Spleen (tissue), 11 donors: ENCODE measurements at regions not wholly inside any gene's neighbourhood (a gene's known extent, or its start where the extent isn't known, plus 50 kb on each side); places are given as distances from the start of the nearest gene placed in this dataset.

ENCODE experiments used
- DNase-seq: peaks from one replicate; pipeline ENCODE4 v3.0.0-alpha.2; 2020
- H3K27ac ChIP-seq, 8 donors: fragments of 200-600 bp; sonication (generic) in 7 of 8; 1 replicate in 4 of 8; 2 replicates in 4 of 8; pipeline versions ENCODE4 v1.5.0 to v1.8.0; 2016 to 2021; ENCODE audit warnings: inconsistent platforms in 4 of 8, mild to moderate bottlenecking in 4 of 8, moderate library complexity in 1 of 8
- H3K27me3 ChIP-seq, 7 donors: fragments of 200-600 bp; sonication (generic) in 6 of 7; replicated peaks in 1 of 7; 1 replicate in 4 of 7; 2 replicates in 3 of 7; pipeline versions ENCODE4 v1.5.0 to v1.8.0; 2016 to 2021; ENCODE audit warnings: inconsistent platforms in 3 of 7, mild to moderate bottlenecking in 1 of 7
- H3K36me3 ChIP-seq, 6 donors: fragments of 200-600 bp; sonication (generic) in 5 of 6; 1 replicate in 4 of 6; 2 replicates in 2 of 6; pipeline versions ENCODE4 v1.5.0 to v1.8.0; 2016 to 2021; ENCODE audit warnings: inconsistent platforms in 2 of 6
- H3K4me1 ChIP-seq, 6 donors: fragments of 200-600 bp; sonication (generic) in 5 of 6; 1 replicate in 3 of 6; 2 replicates in 3 of 6; pipeline versions ENCODE4 v1.5.0 to v1.8.0; 2016 to 2021; ENCODE audit warnings: inconsistent platforms in 3 of 6
- H3K4me3 ChIP-seq, 8 donors: fragments of 200-600 bp; sonication (generic) in 7 of 8; 1 replicate in 4 of 8; 2 replicates in 4 of 8; pipeline versions ENCODE4 v1.5.0 to v1.8.0; 2016 to 2021; ENCODE audit warnings: inconsistent platforms in 4 of 8, mild to moderate bottlenecking in 4 of 8, moderate library complexity in 2 of 8
- H3K9me3 ChIP-seq, 8 donors: fragments of 200-600 bp; sonication (generic) in 7 of 8; 1 replicate in 4 of 8; 2 replicates in 4 of 8; pipeline versions ENCODE4 v1.5.0 to v1.8.0; 2016 to 2021; ENCODE audit warnings: inconsistent platforms in 4 of 8
- POLR2A ChIP-seq, 3 donors: fragments of 450-650 bp; IDR thresholded peaks; one replicate each; pipeline ENCODE4 v1.5.1; 2017; ENCODE audit warnings: antibody characterized with exemption in 3 of 3, mild to moderate bottlenecking in 1 of 3
- POLR2AphosphoS5 ChIP-seq, 3 donors: sonication (generic); formaldehyde crosslinking; IDR thresholded peaks; one replicate each; pipeline ENCODE4 v1.5.1; 2017; ENCODE audit warnings: antibody characterized with exemption in 3 of 3
- WGBS, 5 donors: extraction: QIAGEN DNeasy Blood & Tissue Kit in 3 of 5; methylation state at CpG; one replicate each; pipeline versions ENCODE4 v1.1.5 to v1.1.7; 2013 to 2018; 5-methylcytosine and 5-hydroxymethylcytosine counted together
- intact Hi-C: fragments of 100-400 bp; cut with DNase I; formaldehyde crosslinking; loops from one replicate; pipeline ENCODE4 v1.15.0; 2023; ENCODE audit warnings: low total_unique reads
- TF ChIP-seq, protein P1 (sequence below), 11 experiments: fragments of 200-600 bp in 7 of 11; fragments of 450-650 bp in 4 of 11; sonication (generic) in 4 of 11; IDR thresholded peaks in 8 of 11; conservative IDR thresholded peaks in 3 of 11; 1 replicate in 7 of 11; 2 replicates in 4 of 11; pipeline versions ENCODE4 v1.4.0 to v1.8.0; 2016 to 2021; ENCODE audit warnings: antibody characterized with exemption in 11 of 11, inconsistent platforms in 4 of 11, mild to moderate bottlenecking in 1 of 11
- donor health status: healthy with polysubstance abuse.
- donor health status: DM: no; HTN: no; CAD: no; lungs with moderate emphysema.
- donor health status: DM: no; HTN: no; CAD: no.
- donor health status: Bipolar disorder and iron deficiency.
- donor health status: healthy.
- donor health status: DM: no; HTN: no; CAD: no.
- donor health status: DM: yes; HTN: yes; CAD: no.

DNA sequence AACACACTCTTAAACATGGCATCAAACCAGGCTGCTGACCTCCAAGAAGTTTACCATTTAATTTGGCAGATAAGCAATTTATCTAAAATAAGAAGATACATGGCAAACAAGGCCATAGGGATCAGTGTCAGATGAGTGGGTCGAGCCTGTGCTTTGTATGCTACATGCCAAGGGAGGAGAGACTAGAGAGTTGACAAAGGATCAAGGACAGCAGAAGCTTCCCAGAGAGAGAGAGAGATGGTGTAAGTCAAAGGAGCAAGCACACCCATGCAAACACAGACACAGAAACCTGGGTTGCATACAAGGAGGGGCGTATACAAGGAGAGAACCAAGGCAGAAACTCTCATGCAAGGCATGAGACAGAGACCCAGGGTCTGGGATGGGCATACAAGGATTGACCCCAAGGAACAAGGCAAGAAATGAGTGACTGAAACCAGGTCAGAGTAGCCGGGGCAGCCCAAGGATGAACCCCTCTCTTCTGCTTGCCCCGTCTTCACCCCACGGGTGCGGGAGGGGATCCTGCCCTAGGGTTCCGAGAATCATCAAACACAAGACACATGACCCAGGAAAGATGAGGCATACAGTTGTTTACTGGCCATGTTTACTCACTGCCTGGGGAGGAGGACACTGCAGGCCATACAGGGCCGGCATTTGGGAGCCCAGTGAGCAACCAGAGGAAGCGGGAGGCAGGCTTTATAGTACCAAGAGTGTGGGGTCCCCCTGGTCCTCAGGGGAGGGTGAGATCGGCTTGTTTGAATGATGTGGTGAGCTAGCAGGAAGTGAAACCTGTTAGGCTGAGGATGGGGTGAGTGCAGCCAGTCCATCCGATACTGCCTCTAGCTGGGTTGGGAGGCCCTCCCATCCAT lies 529.2 kb upstream of the ID2 start:
- H3K36me3 ChIP-seq, result no peaks in the 10 kb centered on the region
- H3K27ac ChIP-seq, result no peak overlapping the region
- H3K4me3 ChIP-seq, result no peak overlapping the region
- 77 to 79% (median 77%) methylated on average over 11 of the region's 11 CpGs for WGBS, 5 donors
- H3K27me3 ChIP-seq, result peaks cover 0 to 8% (median 0%) of the 10 kb centered on the region in 7 donors
- TF ChIP-seq POLR2AphosphoS5 (IDR thresholded peaks at IDR 0.05) (no peak), POLR2A (IDR thresholded peaks at IDR 0.05) (no peak)
- TF ChIP-seq, protein P1, sequence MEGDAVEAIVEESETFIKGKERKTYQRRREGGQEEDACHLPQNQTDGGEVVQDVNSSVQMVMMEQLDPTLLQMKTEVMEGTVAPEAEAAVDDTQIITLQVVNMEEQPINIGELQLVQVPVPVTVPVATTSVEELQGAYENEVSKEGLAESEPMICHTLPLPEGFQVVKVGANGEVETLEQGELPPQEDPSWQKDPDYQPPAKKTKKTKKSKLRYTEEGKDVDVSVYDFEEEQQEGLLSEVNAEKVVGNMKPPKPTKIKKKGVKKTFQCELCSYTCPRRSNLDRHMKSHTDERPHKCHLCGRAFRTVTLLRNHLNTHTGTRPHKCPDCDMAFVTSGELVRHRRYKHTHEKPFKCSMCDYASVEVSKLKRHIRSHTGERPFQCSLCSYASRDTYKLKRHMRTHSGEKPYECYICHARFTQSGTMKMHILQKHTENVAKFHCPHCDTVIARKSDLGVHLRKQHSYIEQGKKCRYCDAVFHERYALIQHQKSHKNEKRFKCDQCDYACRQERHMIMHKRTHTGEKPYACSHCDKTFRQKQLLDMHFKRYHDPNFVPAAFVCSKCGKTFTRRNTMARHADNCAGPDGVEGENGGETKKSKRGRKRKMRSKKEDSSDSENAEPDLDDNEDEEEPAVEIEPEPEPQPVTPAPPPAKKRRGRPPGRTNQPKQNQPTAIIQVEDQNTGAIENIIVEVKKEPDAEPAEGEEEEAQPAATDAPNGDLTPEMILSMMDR (IDR thresholded peaks at IDR 0.05 in 8 of 11, conservative IDR thresholded peaks at IDR 0.05 in 3 of 11), result no peak
- peaks cover 0 to 17% (median 5%) of the 10 kb centered on the region in 6 donors for H3K4me1 ChIP-seq
- no peak for DNase-seq
- H3K9me3 ChIP-seq, result peaks cover 0 to 6% (median 0%) of the 10 kb centered on the region in 8 donors
- intact Hi-C loops, result no loop called here

DNA sequence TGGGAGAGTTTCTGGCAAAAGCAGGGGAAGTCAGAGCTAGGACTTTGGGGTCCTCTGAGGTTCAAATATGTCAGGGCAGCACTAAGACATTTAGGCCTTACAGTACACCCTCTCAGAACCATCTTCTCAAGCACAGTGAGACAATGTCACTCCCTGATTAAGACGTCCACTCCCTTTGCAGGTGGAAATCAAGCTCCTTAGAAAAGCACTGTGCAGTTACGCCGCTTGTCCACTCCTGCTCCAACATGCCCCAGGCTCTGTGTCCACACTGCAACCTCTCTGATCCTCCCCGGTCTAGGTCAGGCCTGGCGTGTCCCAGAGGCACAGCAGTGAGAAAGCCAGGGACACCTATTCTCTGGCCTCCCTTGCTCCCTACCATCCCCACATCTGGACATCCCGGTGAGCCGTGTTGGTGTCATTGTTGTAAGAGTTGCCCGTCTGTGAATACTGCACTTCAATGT lies 528.6 kb upstream of the ID2 start:
- Histone ChIP-seq H3K4me1 (peaks cover 0 to 17% (median 5%) of the 10 kb centered on the region in 6 donors), H3K36me3 (no peaks in the 10 kb centered on the region), H3K9me3 (peaks cover 0 to 6% (median 0%) of the 10 kb centered on the region in 8 donors), H3K27me3 (peaks cover 0 to 8% (median 0%) of the 10 kb centered on the region in 7 donors), H3K27ac (no peak overlapping the region), H3K4me3 (no peak overlapping the region)
- TF ChIP-seq POLR2A (IDR thresholded peaks at IDR 0.05), result no peak
- TF ChIP-seq, protein P1 (IDR thresholded peaks at IDR 0.05 in 8 of 11, conservative IDR thresholded peaks at IDR 0.05 in 3 of 11), result no peak
- TF ChIP-seq POLR2AphosphoS5 (IDR thresholded peaks at IDR 0.05), result no peak
- intact Hi-C loops, result no loop called here
- no peak for DNase-seq
- WGBS, 5 donors, result 94 to 98% (median 96%) methylated on average over 8 of the region's 8 CpGs

DNA sequence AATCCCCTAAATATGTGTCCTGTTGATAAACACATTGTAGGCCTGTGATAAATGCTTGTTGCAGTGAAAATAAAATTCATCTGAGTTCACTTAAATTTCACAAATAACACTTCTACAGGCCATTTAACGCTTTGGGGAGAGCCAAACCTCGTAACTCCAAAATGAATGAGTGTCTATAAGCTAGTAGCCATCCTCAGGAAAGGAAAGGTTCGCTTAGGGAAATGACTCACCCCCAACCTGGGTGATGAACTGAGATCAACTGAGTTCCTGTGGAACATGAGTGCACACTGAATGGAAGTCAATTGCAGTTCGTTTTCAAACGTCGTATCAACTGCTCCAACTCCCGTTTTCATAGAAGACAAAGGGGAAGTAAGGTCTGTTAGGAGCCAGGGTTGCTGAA lies 527.6 kb upstream of the ID2 start:
- intact Hi-C loops, result no loop called here
- H3K27ac ChIP-seq, result no peak overlapping the region
- no peaks in the 10 kb centered on the region for H3K36me3 ChIP-seq
- no peak for DNase-seq
- TF ChIP-seq POLR2A (IDR thresholded peaks at IDR 0.05) (no peak), POLR2AphosphoS5 (IDR thresholded peaks at IDR 0.05) (no peak)
- TF ChIP-seq, protein P1 (IDR thresholded peaks at IDR 0.05 in 8 of 11, conservative IDR thresholded peaks at IDR 0.05 in 3 of 11), result no peak
- H3K4me3 ChIP-seq, result no peak overlapping the region
- H3K27me3 ChIP-seq, result peaks cover 0 to 4% (median 0%) of the 10 kb centered on the region in 7 donors
- H3K4me1 ChIP-seq, result peaks cover 0 to 17% (median 5%) of the 10 kb centered on the region in 6 donors
- peaks cover 0 to 6% (median 0%) of the 10 kb centered on the region in 8 donors for H3K9me3 ChIP-seq
- WGBS, 5 donors, result 66 to 84% (median 74%) methylated on average over 7 of the region's 7 CpGs

DNA sequence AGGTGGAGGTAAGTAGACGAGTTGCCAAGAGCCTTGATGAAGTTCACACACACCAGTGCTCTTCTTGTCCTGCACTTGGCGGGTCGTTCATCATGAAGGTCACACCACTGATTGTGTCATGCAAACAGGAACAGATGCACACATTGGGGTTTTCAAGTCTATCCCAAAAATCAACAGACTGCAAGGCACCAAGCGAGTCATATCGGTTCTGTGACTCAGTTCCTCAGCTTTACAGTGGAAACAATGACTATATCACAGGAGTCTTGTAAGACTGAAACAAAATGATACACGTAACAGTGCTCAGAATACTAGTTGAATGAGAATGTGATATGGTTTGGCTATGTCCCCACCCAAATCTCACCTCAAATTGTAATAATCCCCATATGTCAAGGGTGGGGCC lies 526.9 kb upstream of the ID2 start:
- peaks cover 0 to 17% (median 5%) of the 10 kb centered on the region in 6 donors for H3K4me1 ChIP-seq
- no peak for TF ChIP-seq POLR2AphosphoS5 (IDR thresholded peaks at IDR 0.05)
- TF ChIP-seq POLR2A (IDR thresholded peaks at IDR 0.05), result no peak
- TF ChIP-seq, protein P1 (IDR thresholded peaks at IDR 0.05 in 8 of 11, conservative IDR thresholded peaks at IDR 0.05 in 3 of 11), result no peak
- DNase-seq, result no peak
- H3K9me3 ChIP-seq, result peaks cover 0 to 6% (median 0%) of the 10 kb centered on the region in 8 donors
- no peak overlapping the region for H3K27ac ChIP-seq
- no peak overlapping the region for H3K4me3 ChIP-seq
- H3K27me3 ChIP-seq, result no peaks in the 10 kb centered on the region
- no peaks in the 10 kb centered on the region for H3K36me3 ChIP-seq
- WGBS, 5 donors, result 68 to 82% (median 80%) methylated on average over 6 of the region's 6 CpGs
- intact Hi-C loops, result no loop called here
